ENCODE measurements at regions not wholly inside any gene's neighbourhood (a gene's known extent, or its start where the extent isn't known, plus 50 kb on each side); places are given as distances from the start of the nearest gene placed in this dataset.

- no peak for DNase-seq
- Histone ChIP-seq H3K9me3 (no peaks in the 10 kb centered on the region), H3K4me3 (no peak overlapping the region), H3K27me3 (no peaks in the 10 kb centered on the region), H3K4me1 (no peaks in the 10 kb centered on the region), H3K36me3 (no peaks in the 10 kb centered on the region), H3K27ac (no peak overlapping the region)
- no peak for TF ChIP-seq CTCF (IDR thresholded peaks at IDR 0.05)
- no peak for ATAC-seq
- intact Hi-C loops (cut with DNase I): no loop called here
Measured at GRCh38 chr18:10164271-10165071, 250.7 kb downstream of the VAPA start.

- Histone ChIP-seq H3K27ac (no peak overlapping the region), H3K4me1 (no peaks in the 10 kb centered on the region), H3K4me3 (no peak overlapping the region), H3K27me3 (no peaks in the 10 kb centered on the region), H3K9me3 (no peaks in the 10 kb centered on the region), H3K36me3 (no peaks in the 10 kb centered on the region)
- DNase-seq: no peak
- TF ChIP-seq CTCF (IDR thresholded peaks at IDR 0.05): no peak
- intact Hi-C loops (cut with DNase I): no loop called here
- ATAC-seq: peak; percentile 12
Measured at GRCh38 chr18:10166164-10166807, 252.5 kb downstream of the VAPA start.

- Histone ChIP-seq H3K36me3 (no peaks in the 10 kb centered on the region), H3K4me1 (no peaks in the 10 kb centered on the region), H3K9me3 (no peaks in the 10 kb centered on the region), H3K27ac (no peak overlapping the region), H3K27me3 (no peaks in the 10 kb centered on the region), H3K4me3 (no peak overlapping the region)
- DNase-seq: no peak
- TF ChIP-seq CTCF (IDR thresholded peaks at IDR 0.05): no peak
- intact Hi-C loops (cut with DNase I): no loop called here
- ATAC-seq: no peak
Measured at GRCh38 chr18:10167759-10168158, 253.9 kb downstream of the VAPA start.

GRCh38 chr18:10168477-10168876, 254.7 kb downstream of the VAPA start:
- ATAC-seq: no peak
- H3K4me1 ChIP-seq: no peaks in the 10 kb centered on the region
- DNase-seq: no peak
- no peaks in the 10 kb centered on the region for H3K36me3 ChIP-seq
- TF ChIP-seq CTCF (IDR thresholded peaks at IDR 0.05): no peak
- H3K4me3 ChIP-seq: no peak overlapping the region
- no peaks in the 10 kb centered on the region for H3K9me3 ChIP-seq
- H3K27ac ChIP-seq: no peak overlapping the region
- intact Hi-C loops (cut with DNase I): no loop called here
- H3K27me3 ChIP-seq: no peaks in the 10 kb centered on the region

- intact Hi-C loops (cut with DNase I): no loop called here
- ATAC-seq (no peak), DNase-seq (no peak)
- no peaks in the 10 kb centered on the region for H3K27me3 ChIP-seq
- H3K9me3 ChIP-seq: no peaks in the 10 kb centered on the region
- no peak overlapping the region for H3K27ac ChIP-seq
- H3K4me1 ChIP-seq: no peaks in the 10 kb centered on the region
- no peak overlapping the region for H3K4me3 ChIP-seq
- H3K36me3 ChIP-seq: no peaks in the 10 kb centered on the region
- no peak for TF ChIP-seq CTCF (IDR thresholded peaks at IDR 0.05)
Measured at GRCh38 chr18:10169064-10169562, 255.3 kb downstream of the VAPA start.
